HG03442 (cell line): ENCODE measurements at regions not wholly inside any gene's neighbourhood (a gene's known extent, or its start where the extent isn't known, plus 50 kb on each side); places are given as distances from the start of the nearest gene placed in this dataset.

Source experiments
- ATAC-seq: cut with Tn5 transposase; IDR thresholded peaks from one replicate; pipeline ENCODE4 v1.9.1; 2021; ENCODE audit warnings: mild to moderate bottlenecking, moderate library complexity; ENCODE audit not compliant: unreplicated experiment

GRCh38 chr11:15913261-15913660 is 443.1 kb downstream of the SOX6 start:
- no peak for ATAC-seq
